Psoas muscle (tissue), 7 donors: ENCODE measurements at regions not wholly inside any gene's neighbourhood (a gene's known extent, or its start where the extent isn't known, plus 50 kb on each side); places are given as distances from the start of the nearest gene placed in this dataset.

Experiments
- ATAC-seq, 4 donors: fragments of 200-7000 bp; cut with Tn5 transposase; one replicate each; pipeline ENCODE4 v1.9.1; 2020; ENCODE audit warnings: moderate library complexity in 3 of 4, mild to moderate bottlenecking in 2 of 4
- DNase-seq, 2 donors: peaks; one replicate each; pipeline ENCODE4 v3.0.0-alpha.2; 2020
- H3K27ac ChIP-seq: fragments of 200-600 bp; one replicate; pipeline ENCODE4 v1.8.0; 2022
- H3K27me3 ChIP-seq, 3 donors: fragments of 200-600 bp in 1 of 3; one replicate each; pipeline versions ENCODE4 v1.6.1 to v1.8.0; 2013 to 2022; ENCODE audit warnings: low read length in 2 of 3, mild to moderate bottlenecking in 2 of 3, moderate library complexity in 1 of 3; ENCODE audit not compliant: insufficient read depth in 3 of 3
- H3K36me3 ChIP-seq, 2 donors: fragments of 200-600 bp in 1 of 2; one replicate each; pipeline versions ENCODE4 v1.6.1 to v1.8.0; 2013 to 2022; ENCODE audit warnings: low read depth in 1 of 2, mild to moderate bottlenecking in 1 of 2, moderate library complexity in 1 of 2; ENCODE audit not compliant: insufficient read depth in 1 of 2
- H3K4me1 ChIP-seq: fragments of 200-600 bp; one replicate; pipeline ENCODE4 v1.8.0; 2022
- H3K4me3 ChIP-seq: fragments of 200-600 bp; one replicate; pipeline ENCODE4 v1.8.0; 2022; ENCODE audit warnings: mild to moderate bottlenecking
- H3K9me3 ChIP-seq: fragments of 200-600 bp; one replicate; pipeline ENCODE4 v1.8.0; 2022
- CTCF ChIP-seq: fragments of 200-600 bp; IDR thresholded peaks from one replicate; pipeline ENCODE4 v1.8.0; 2022; ENCODE audit warnings: antibody characterized with exemption
- WGBS, 3 donors: extraction: QIAGEN DNeasy Blood & Tissue Kit; methylation state at CpG; one replicate each; pipeline versions ENCODE4 v1.1.6 to v1.1.7; 2013; 5-methylcytosine and 5-hydroxymethylcytosine counted together
- intact Hi-C, 2 donors: fragments of 100-400 bp; cut with DNase I; formaldehyde crosslinking; loops; one replicate each; pipeline versions ENCODE4 v1.11.0 to v1.14.2; 2022
- donor health status: healthy with polysubstance abuse.
- donor health status: DM: no; HTN: no; CAD: no; lungs with moderate emphysema.
- donor health status: Bipolar disorder and iron deficiency.
- donor health status: healthy.
- donor health status: DM: yes; HTN: yes; CAD: no.
- donor health status: DM: no; HTN: no; CAD: no.
- donor health status: DM: yes; HTN: yes; CAD: no.

GRCh38 chr4:10333942-10334341 lies 123.3 kb downstream of the ZNF518B start:
- no peaks in the 10 kb centered on the region for H3K36me3 ChIP-seq
- H3K27me3 ChIP-seq: peaks cover 0 to 12% (median 2%) of the 10 kb centered on the region in 3 donors
- H3K27ac ChIP-seq: no peak overlapping the region
- DNase-seq (no peak), ATAC-seq (no peak)
- H3K9me3 ChIP-seq: no peaks in the 10 kb centered on the region
- no peaks in the 10 kb centered on the region for H3K4me1 ChIP-seq
- TF ChIP-seq CTCF: no peak
- intact Hi-C loops: no loop called here
- 48 to 64% (median 49%) methylated on average over 1 of the region's 1 CpG for WGBS, 3 donors
- H3K4me3 ChIP-seq: no peak overlapping the region

GRCh38 chr4:10326075-10326474 lies 131.2 kb downstream of the ZNF518B start:
- TF ChIP-seq CTCF: no peak
- no peaks in the 10 kb centered on the region for H3K4me1 ChIP-seq
- no peaks in the 10 kb centered on the region for H3K9me3 ChIP-seq
- no peak for ATAC-seq
- H3K36me3 ChIP-seq: no peaks in the 10 kb centered on the region
- no peak overlapping the region for H3K27ac ChIP-seq
- peaks cover 0 to 6% (median 2%) of the 10 kb centered on the region in 3 donors for H3K27me3 ChIP-seq
- no peak for DNase-seq
- intact Hi-C loops: no loop called here
- WGBS, 3 donors: 85 to 90% (median 88%) methylated on average over 5 of the region's 5 CpGs
- no peak overlapping the region for H3K4me3 ChIP-seq

GRCh38 chr4:10321931-10322330 lies 135.3 kb downstream of the ZNF518B start:
- Histone ChIP-seq H3K27me3 (peaks cover 0 to 6% (median 2%) of the 10 kb centered on the region in 3 donors), H3K4me3 (no peak overlapping the region), H3K4me1 (no peaks in the 10 kb centered on the region), H3K9me3 (no peaks in the 10 kb centered on the region), H3K36me3 (no peaks in the 10 kb centered on the region), H3K27ac (no peak overlapping the region)
- TF ChIP-seq CTCF: no peak
- intact Hi-C loops: no loop called here
- WGBS, 3 donors: 29 to 31% (median 29%) methylated on average over 2 of the region's 2 CpGs
- no peak for DNase-seq
- no peak for ATAC-seq

GRCh38 chr4:10320130-10320529 lies 137.1 kb downstream of the ZNF518B start:
- H3K36me3 ChIP-seq: no peaks in the 10 kb centered on the region
- no peak overlapping the region for H3K4me3 ChIP-seq
- no peak for TF ChIP-seq CTCF
- peaks cover 0 to 6% (median 2%) of the 10 kb centered on the region in 3 donors for H3K27me3 ChIP-seq
- no peak overlapping the region for H3K27ac ChIP-seq
- no peak for DNase-seq
- H3K9me3 ChIP-seq: no peaks in the 10 kb centered on the region
- intact Hi-C loops: no loop called here
- ATAC-seq: no peak
- H3K4me1 ChIP-seq: no peaks in the 10 kb centered on the region
- 60 to 68% (median 62%) methylated on average over 4 of the region's 4 CpGs for WGBS, 3 donors

- Histone ChIP-seq H3K4me1 (no peaks in the 10 kb centered on the region), H3K36me3 (no peaks in the 10 kb centered on the region), H3K27me3 (peaks cover 0 to 2% (median 0%) of the 10 kb centered on the region in 3 donors), H3K4me3 (no peak overlapping the region), H3K9me3 (no peaks in the 10 kb centered on the region), H3K27ac (no peak overlapping the region)
- no peak for TF ChIP-seq CTCF
- intact Hi-C loops: no loop called here
- DNase-seq (no peak), ATAC-seq (no peak)
- 52 to 65% (median 60%) methylated on average over 2 of the region's 2 CpGs for WGBS, 3 donors
Observed at GRCh38 chr4:10317345-10317744, 139.9 kb downstream of the ZNF518B start.
